Hepatocyte (in vitro differentiated cells): ENCODE measurements at regions not wholly inside any gene's neighbourhood (a gene's known extent, or its start where the extent isn't known, plus 50 kb on each side); places are given as distances from the start of the nearest gene placed in this dataset.

ENCODE experiments used
- EZH2 ChIP-seq: fragments of 200-600 bp; sonication (generic); IDR thresholded peaks from 2 replicates; pipeline ENCODE4 v1.6.1; 2016; ENCODE audit warnings: antibody characterized with exemption, mild to moderate bottlenecking, borderline replicate concordance
- TF ChIP-seq, protein P1 (sequence below): fragments of 200-600 bp; sonication (generic); IDR thresholded peaks from 2 replicates; pipeline ENCODE4 v1.5.1; 2016; ENCODE audit warnings: antibody characterized with exemption, mild to moderate bottlenecking; ENCODE audit not compliant: poor library complexity

DNA sequence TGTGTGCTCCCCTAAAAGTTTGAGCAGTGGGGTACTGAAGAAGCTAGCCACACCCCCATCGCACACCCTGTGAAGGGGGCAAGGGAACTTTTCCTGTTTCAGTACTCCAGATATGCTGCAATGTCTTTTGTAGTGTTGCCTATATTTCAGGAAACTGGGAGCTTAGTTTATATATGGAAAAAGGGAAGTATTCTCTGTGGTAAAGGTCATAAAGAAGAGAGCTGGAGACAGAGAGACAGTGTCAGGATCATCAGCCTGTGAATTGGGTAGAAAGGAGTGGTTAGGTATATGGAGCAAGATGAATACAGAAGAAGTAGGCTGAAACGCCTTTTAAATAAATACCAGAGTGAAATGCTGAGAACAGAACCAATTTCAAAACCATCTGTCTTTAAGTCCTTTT, 82.2 kb upstream of the C9orf72 start:
- TF ChIP-seq, protein P1, sequence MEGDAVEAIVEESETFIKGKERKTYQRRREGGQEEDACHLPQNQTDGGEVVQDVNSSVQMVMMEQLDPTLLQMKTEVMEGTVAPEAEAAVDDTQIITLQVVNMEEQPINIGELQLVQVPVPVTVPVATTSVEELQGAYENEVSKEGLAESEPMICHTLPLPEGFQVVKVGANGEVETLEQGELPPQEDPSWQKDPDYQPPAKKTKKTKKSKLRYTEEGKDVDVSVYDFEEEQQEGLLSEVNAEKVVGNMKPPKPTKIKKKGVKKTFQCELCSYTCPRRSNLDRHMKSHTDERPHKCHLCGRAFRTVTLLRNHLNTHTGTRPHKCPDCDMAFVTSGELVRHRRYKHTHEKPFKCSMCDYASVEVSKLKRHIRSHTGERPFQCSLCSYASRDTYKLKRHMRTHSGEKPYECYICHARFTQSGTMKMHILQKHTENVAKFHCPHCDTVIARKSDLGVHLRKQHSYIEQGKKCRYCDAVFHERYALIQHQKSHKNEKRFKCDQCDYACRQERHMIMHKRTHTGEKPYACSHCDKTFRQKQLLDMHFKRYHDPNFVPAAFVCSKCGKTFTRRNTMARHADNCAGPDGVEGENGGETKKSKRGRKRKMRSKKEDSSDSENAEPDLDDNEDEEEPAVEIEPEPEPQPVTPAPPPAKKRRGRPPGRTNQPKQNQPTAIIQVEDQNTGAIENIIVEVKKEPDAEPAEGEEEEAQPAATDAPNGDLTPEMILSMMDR = no peak
- no peak for TF ChIP-seq EZH2
